Sigmoid colon (tissue), 6 donors: ENCODE measurements at regions not wholly inside any gene's neighbourhood (a gene's known extent, or its start where the extent isn't known, plus 50 kb on each side); places are given as distances from the start of the nearest gene placed in this dataset.
"Not testable (repeated sequence)": the region's sequence is repeated elsewhere in the genome, so short reads cannot be mapped to it uniquely, and the experiment has no call there.

ENCODE experiments used
- DNase-seq: peaks from one replicate; pipeline ENCODE4 v3.0.0-alpha.2; 2019
- H3K27ac ChIP-seq, 4 donors: fragments of 200-600 bp; sonication (generic); one replicate each; pipeline ENCODE4 v1.5.1; 2016 to 2019; ENCODE audit warnings: mild to moderate bottlenecking in 1 of 4
- H3K27me3 ChIP-seq, 3 donors: fragments of 200-600 bp; sonication (generic); one replicate each; pipeline ENCODE4 v1.5.1; 2019; ENCODE audit warnings: mild to moderate bottlenecking in 1 of 3
- H3K36me3 ChIP-seq, 4 donors: fragments of 200-600 bp; sonication (generic); one replicate each; pipeline ENCODE4 v1.5.1; 2016 to 2019
- H3K4me1 ChIP-seq, 4 donors: fragments of 200-600 bp; sonication (generic); one replicate each; pipeline ENCODE4 v1.5.1; 2017 to 2019
- H3K4me3 ChIP-seq, 4 donors: fragments of 200-600 bp; sonication (generic); one replicate each; pipeline ENCODE4 v1.5.1; 2017 to 2019; ENCODE audit warnings: mild to moderate bottlenecking in 2 of 4, moderate library complexity in 1 of 4
- H3K9me3 ChIP-seq, 4 donors: fragments of 200-600 bp in 3 of 4; sonication (generic) in 3 of 4; one replicate each; pipeline versions ENCODE4 v1.5.1 to v1.6.1; 2013 to 2019
- EP300 ChIP-seq, 4 donors: sonication (generic); formaldehyde crosslinking; IDR thresholded peaks; one replicate each; pipeline ENCODE4 v1.6.1; 2017; ENCODE audit warnings: antibody characterized with exemption in 4 of 4
- POLR2A ChIP-seq, 2 donors: fragments of 450-650 bp; IDR thresholded peaks; one replicate each; pipeline ENCODE4 v1.6.1; 2016; ENCODE audit warnings: antibody characterized with exemption in 2 of 2, mild to moderate bottlenecking in 2 of 2, moderate library complexity in 2 of 2
- POLR2AphosphoS5 ChIP-seq, 4 donors: sonication (generic); formaldehyde crosslinking; IDR thresholded peaks; one replicate each; pipeline ENCODE4 v1.6.1; 2017; ENCODE audit warnings: antibody characterized with exemption in 4 of 4
- WGBS, 2 donors: extraction: QIAGEN DNeasy Blood & Tissue Kit; methylation state at CpG; one replicate each; pipeline ENCODE4 v1.1.7; 2013; 5-methylcytosine and 5-hydroxymethylcytosine counted together
- intact Hi-C: fragments of 100-400 bp; cut with DNase I; formaldehyde crosslinking; loops from one replicate; pipeline ENCODE4 v1.15.1; 2023
- TF ChIP-seq, protein P1 (sequence below), 4 experiments: fragments of 450-650 bp in 3 of 4; fragments of 200-600 bp in 1 of 4; IDR thresholded peaks; one replicate each; pipeline ENCODE4 v1.5.1; 2016 to 2019; ENCODE audit warnings: antibody characterized with exemption in 4 of 4, mild to moderate bottlenecking in 3 of 4, moderate library complexity in 2 of 4
- donor health status: healthy with polysubstance abuse.
- donor health status: healthy.

- intact Hi-C loops, result no loop called here
- 66 to 76% methylated on average over 2 of the region's 2 CpGs for WGBS, 2 donors
- no peak for DNase-seq
Observed at GRCh38 chrX:47743504-47743903, 84.5 kb upstream of the UXT start.

GRCh38 chrX:47738870-47739269, 79.9 kb upstream of the UXT start:
- H3K9me3 ChIP-seq, intact Hi-C loops, DNase-seq: not testable (repeated sequence)

More at GRCh38 chrX:47743504-47743903, 84.5 kb upstream of the UXT start:
- no peak overlapping the region for H3K4me3 ChIP-seq
- H3K27me3 ChIP-seq, result no peaks in the 10 kb centered on the region
- no peak overlapping the region for H3K27ac ChIP-seq
- no peaks in the 10 kb centered on the region for H3K36me3 ChIP-seq
- H3K4me1 ChIP-seq, result no peaks in the 10 kb centered on the region
- no peak for TF ChIP-seq EP300 (IDR thresholded peaks at IDR 0.05)
- no peak for TF ChIP-seq POLR2A (IDR thresholded peaks at IDR 0.05)
- no peaks in the 10 kb centered on the region for H3K9me3 ChIP-seq

DNA sequence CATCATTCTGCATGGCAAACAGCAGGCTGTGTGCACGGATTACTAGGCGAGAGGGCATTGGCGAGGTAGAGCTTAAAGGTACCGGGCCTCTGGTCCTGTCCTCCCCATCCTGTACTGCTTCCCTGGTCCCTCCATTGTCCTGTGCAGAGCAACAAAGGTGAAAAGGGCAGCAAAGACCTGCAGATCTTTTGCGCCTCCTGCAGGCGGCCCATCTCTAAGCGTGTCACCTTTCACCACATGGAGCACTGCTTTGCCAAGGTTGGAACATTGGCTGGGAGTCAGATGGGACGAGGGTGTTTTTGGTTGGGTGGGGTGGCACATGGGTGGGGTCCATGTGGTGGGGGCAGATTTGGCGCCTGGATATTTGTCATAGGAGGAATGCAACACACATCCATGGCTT, 64.7 kb upstream of the UXT start:
- intact Hi-C loops, result no loop called here
- no peak for DNase-seq
- no peak for TF ChIP-seq EP300 (IDR thresholded peaks at IDR 0.05)
- no peak for TF ChIP-seq POLR2AphosphoS5 (IDR thresholded peaks at IDR 0.05)
- TF ChIP-seq, protein P1, sequence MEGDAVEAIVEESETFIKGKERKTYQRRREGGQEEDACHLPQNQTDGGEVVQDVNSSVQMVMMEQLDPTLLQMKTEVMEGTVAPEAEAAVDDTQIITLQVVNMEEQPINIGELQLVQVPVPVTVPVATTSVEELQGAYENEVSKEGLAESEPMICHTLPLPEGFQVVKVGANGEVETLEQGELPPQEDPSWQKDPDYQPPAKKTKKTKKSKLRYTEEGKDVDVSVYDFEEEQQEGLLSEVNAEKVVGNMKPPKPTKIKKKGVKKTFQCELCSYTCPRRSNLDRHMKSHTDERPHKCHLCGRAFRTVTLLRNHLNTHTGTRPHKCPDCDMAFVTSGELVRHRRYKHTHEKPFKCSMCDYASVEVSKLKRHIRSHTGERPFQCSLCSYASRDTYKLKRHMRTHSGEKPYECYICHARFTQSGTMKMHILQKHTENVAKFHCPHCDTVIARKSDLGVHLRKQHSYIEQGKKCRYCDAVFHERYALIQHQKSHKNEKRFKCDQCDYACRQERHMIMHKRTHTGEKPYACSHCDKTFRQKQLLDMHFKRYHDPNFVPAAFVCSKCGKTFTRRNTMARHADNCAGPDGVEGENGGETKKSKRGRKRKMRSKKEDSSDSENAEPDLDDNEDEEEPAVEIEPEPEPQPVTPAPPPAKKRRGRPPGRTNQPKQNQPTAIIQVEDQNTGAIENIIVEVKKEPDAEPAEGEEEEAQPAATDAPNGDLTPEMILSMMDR (IDR thresholded peaks at IDR 0.05), result no peak
- TF ChIP-seq POLR2A (IDR thresholded peaks at IDR 0.05), result no peak

More at GRCh38 chrX:47738870-47739269, 79.9 kb upstream of the UXT start:
- not testable (repeated sequence) for H3K4me1 ChIP-seq, H3K27ac ChIP-seq, H3K27me3 ChIP-seq, H3K4me3 ChIP-seq, H3K36me3 ChIP-seq
- 89 to 97% methylated on average over 3 of the region's 3 CpGs for WGBS, 2 donors

GRCh38 chrX:47723083-47723482, 64.1 kb upstream of the UXT start:
- TF ChIP-seq POLR2A (IDR thresholded peaks at IDR 0.05), result no peak
- TF ChIP-seq EP300 (IDR thresholded peaks at IDR 0.05), result no peak
- TF ChIP-seq, protein P1 (IDR thresholded peaks at IDR 0.05), result no peak
- TF ChIP-seq POLR2AphosphoS5 (IDR thresholded peaks at IDR 0.05), result no peak
- intact Hi-C loops, result no loop called here
- WGBS, 2 donors, result 70 to 83% methylated on average over 5 of the region's 5 CpGs
- Histone ChIP-seq H3K27ac (no peak overlapping the region), H3K36me3 (no peaks in the 10 kb centered on the region), H3K27me3 (no peaks in the 10 kb centered on the region), H3K9me3 (no peaks in the 10 kb centered on the region), H3K4me3 (no peak overlapping the region), H3K4me1 (no peaks in the 10 kb centered on the region)
- DNase-seq, result no peak

More for the DNA sequence above, 64.7 kb upstream of the UXT start:
- H3K9me3 ChIP-seq, result no peaks in the 10 kb centered on the region
- no peaks in the 10 kb centered on the region for H3K4me1 ChIP-seq
- H3K27me3 ChIP-seq, result no peaks in the 10 kb centered on the region
- H3K4me3 ChIP-seq, result no peak overlapping the region
- no peaks in the 10 kb centered on the region for H3K36me3 ChIP-seq
- no peak overlapping the region for H3K27ac ChIP-seq
- WGBS, 2 donors, result 87% methylated on average over 9 of the region's 9 CpGs

DNA sequence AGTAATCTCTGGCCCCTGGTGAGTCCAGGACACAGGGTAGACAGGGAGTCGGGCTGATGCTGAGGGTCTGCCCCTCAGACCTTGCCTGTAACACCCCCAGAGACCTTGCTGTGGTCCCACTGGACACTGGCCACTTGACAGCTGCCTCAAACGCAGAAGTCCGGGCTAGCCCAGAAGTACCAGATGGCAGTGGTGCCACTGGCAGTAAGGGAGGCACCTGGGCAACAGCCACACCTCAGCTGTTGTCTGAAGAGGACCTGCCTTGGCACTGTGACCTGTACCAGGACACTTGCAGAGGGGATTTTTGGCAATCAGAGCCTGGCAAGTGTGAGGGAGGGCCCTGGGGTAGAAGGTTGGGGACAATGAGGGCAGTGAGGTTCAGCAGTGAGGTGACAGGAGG, 63.3 kb upstream of the UXT start:
- no peaks in the 10 kb centered on the region for H3K36me3 ChIP-seq
- H3K4me3 ChIP-seq, result no peak overlapping the region
- no peak for DNase-seq
- H3K27me3 ChIP-seq, result no peaks in the 10 kb centered on the region
- H3K9me3 ChIP-seq, result no peaks in the 10 kb centered on the region
- no peaks in the 10 kb centered on the region for H3K4me1 ChIP-seq
- intact Hi-C loops, result no loop called here
- H3K27ac ChIP-seq, result no peak overlapping the region
- WGBS, 2 donors, result 89 to 94% methylated on average over 3 of the region's 3 CpGs
- TF ChIP-seq EP300 (IDR thresholded peaks at IDR 0.05), result no peak
- TF ChIP-seq POLR2A (IDR thresholded peaks at IDR 0.05), result no peak
- TF ChIP-seq, protein P1 (IDR thresholded peaks at IDR 0.05), result no peak
- TF ChIP-seq POLR2AphosphoS5 (IDR thresholded peaks at IDR 0.05), result no peak

GRCh38 chrX:47715078-47715477, 56.1 kb upstream of the UXT start:
- H3K36me3 ChIP-seq, DNase-seq, H3K27me3 ChIP-seq, H3K4me1 ChIP-seq, intact Hi-C loops, H3K4me3 ChIP-seq, H3K27ac ChIP-seq, H3K9me3 ChIP-seq: not testable (repeated sequence)
- WGBS, 2 donors, result 25 to 64% methylated on average over 3 of the region's 3 CpGs

GRCh38 chrX:47712675-47713074, 53.7 kb upstream of the UXT start:
- H3K9me3 ChIP-seq, DNase-seq, H3K27ac ChIP-seq, H3K27me3 ChIP-seq, intact Hi-C loops, H3K36me3 ChIP-seq, H3K4me1 ChIP-seq, H3K4me3 ChIP-seq: not testable (repeated sequence)
- WGBS, 2 donors, result 9 to 32% methylated on average over 4 of the region's 4 CpGs
